SK-N-SH (cell line): ENCODE measurements at regions not wholly inside any gene's neighbourhood (a gene's known extent, or its start where the extent isn't known, plus 50 kb on each side); places are given as distances from the start of the nearest gene placed in this dataset.

ENCODE experiments used
- CTCF ChIA-PET: fragments of 300-600, 350-600 bp; formaldehyde crosslinking; extraction: SDS; loops from one replicate; lab custom pipeline; 2021; lab: Yijun Ruan, JAX
- POLR2A ChIA-PET: fragments of 350-600 bp; sonication (Branson Sonifier 250); formaldehyde crosslinking; extraction: SDS; loops from one replicate; lab custom pipeline; 2020; ENCODE audit warnings: antibody characterized with exemption, inconsistent platforms; lab: Yijun Ruan, JAX
- DNase-seq: peaks from one replicate; pipeline ENCODE4 v3.0.0; 2012
- H2AFZ ChIP-seq: fragments of 200-600 bp; sonication (generic); 2 replicates; pipeline ENCODE4 v1.8.1; 2016; ENCODE audit warnings: antibody characterized with exemption, mild to moderate bottlenecking, low read depth
- H3F3A ChIP-seq: fragments of 200-600 bp; sonication (generic); replicated peaks from 2 replicates; pipeline ENCODE3; 2016; ENCODE audit warnings: antibody characterized with exemption, mild to moderate bottlenecking; ENCODE audit not compliant: insufficient read depth
- H3K27ac ChIP-seq, 2 experiments: fragments of 200-500 bp in 1 of 2; fragments of 200-600 bp in 1 of 2; sonication (Bioruptor generic) in 1 of 2; sonication (generic), shearing (Covaris generic) in 1 of 2; 2 replicates each; pipeline versions ENCODE4 v1.5.1 to v1.6.1; 2014 to 2016; ENCODE audit warnings: low read depth in 2 of 2, inconsistent platforms in 1 of 2, low read length in 1 of 2, mild to moderate bottlenecking in 1 of 2, mixed read lengths in 1 of 2
- H3K27me3 ChIP-seq: fragments of 200-600 bp; sonication (generic), shearing (Covaris generic); 2 replicates; pipeline ENCODE4 v1.6.1; 2016; ENCODE audit warnings: mixed run types; ENCODE audit not compliant: insufficient read depth
- H3K36me3 ChIP-seq, 2 experiments: fragments of 200-500 bp in 1 of 2; fragments of 200-600 bp in 1 of 2; sonication (Bioruptor generic) in 1 of 2; sonication (generic) in 1 of 2; replicated peaks in 1 of 2; 2 replicates each; pipeline versions ENCODE3 to v1.5.1; 2014 to 2016; ENCODE audit warnings: low read length in 1 of 2, mild to moderate bottlenecking in 1 of 2; ENCODE audit not compliant: insufficient read depth in 2 of 2, control insufficient read depth in 1 of 2
- H3K4me1 ChIP-seq, 2 experiments: fragments of 200-500 bp in 1 of 2; fragments of 200-600 bp in 1 of 2; sonication (Bioruptor generic) in 1 of 2; sonication (generic), shearing (Covaris generic) in 1 of 2; 2 replicates each; pipeline versions ENCODE4 v1.5.1 to v1.6.1; 2014 to 2016; ENCODE audit warnings: low read depth in 1 of 2, low read length in 1 of 2, mixed run types in 1 of 2; ENCODE audit not compliant: insufficient read depth in 2 of 2, control insufficient read depth in 1 of 2
- H3K4me2 ChIP-seq: fragments of 200-600 bp; sonication (generic), shearing (Covaris generic); 2 replicates; pipeline ENCODE4 v1.6.1; 2017; ENCODE audit warnings: mixed run types
- H3K4me3 ChIP-seq, 2 experiments: fragments of 200-500 bp in 1 of 2; fragments of 200-600 bp in 1 of 2; sonication (Bioruptor generic) in 1 of 2; sonication (generic), shearing (Covaris generic) in 1 of 2; 2 replicates each; pipeline versions ENCODE4 v1.5.1 to v1.8.1; 2014 to 2016; ENCODE audit warnings: low read depth in 2 of 2, inconsistent platforms in 1 of 2, low read length in 1 of 2, mild to moderate bottlenecking in 1 of 2, mixed read lengths in 1 of 2, moderate library complexity in 1 of 2
- H3K79me2 ChIP-seq: fragments of 200-600 bp; sonication (generic); 2 replicates; pipeline ENCODE4 v1.8.1; 2017; ENCODE audit warnings: mild to moderate bottlenecking; ENCODE audit not compliant: insufficient read depth
- H3K9ac ChIP-seq: fragments of 200-600 bp; sonication (generic); 2 replicates; pipeline ENCODE4 v1.6.1; 2017; ENCODE audit warnings: mixed run types
- H3K9me2 ChIP-seq: fragments of 200-600 bp; sonication (generic); 2 replicates; pipeline ENCODE4 v1.6.1; 2017; ENCODE audit warnings: mixed run types
- H3K9me3 ChIP-seq: fragments of 200-600 bp; sonication (generic); 2 replicates; pipeline ENCODE4 v1.6.1; 2017; ENCODE audit warnings: mixed run types, mild to moderate bottlenecking, moderate library complexity
- H4K20me1 ChIP-seq: fragments of 200-600 bp; sonication (generic); 2 replicates; pipeline ENCODE4 v1.6.1; 2017; ENCODE audit warnings: mild to moderate bottlenecking, mixed run types; ENCODE audit not compliant: insufficient read depth
- CHD2 ChIP-seq: fragments of 150-350 bp; IDR thresholded peaks from 2 replicates; pipeline ENCODE4 v1.6.1; 2018; ENCODE audit warnings: low read length; ENCODE audit not compliant: partially characterized antibody
- ELF1 ChIP-seq: IDR thresholded peaks from 2 replicates; pipeline ENCODE4 v1.4.0; 2012
- EZH2phosphoT487 ChIP-seq: fragments of 200-600 bp; sonication (generic); IDR thresholded peaks from 2 replicates; pipeline ENCODE4 v1.6.1; 2017; ENCODE audit warnings: low read depth, mixed run types, mild to moderate bottlenecking, antibody characterized with exemption, moderate library complexity, borderline replicate concordance
- FOXJ3 ChIP-seq: sonication (generic); formaldehyde crosslinking; IDR thresholded peaks from 2 replicates; pipeline ENCODE4 v1.5.1; 2020; ENCODE audit warnings: mild to moderate bottlenecking, missing genetic modification reagents
- FOXM1 ChIP-seq: IDR thresholded peaks from 2 replicates; pipeline ENCODE4 v1.4.0; 2012; ENCODE audit warnings: low read depth, mild to moderate bottlenecking
- GABPA ChIP-seq: IDR thresholded peaks from 2 replicates; pipeline ENCODE4 v1.4.0; 2012; ENCODE audit warnings: low read depth, mild to moderate bottlenecking
- JUND ChIP-seq: IDR thresholded peaks from 2 replicates; pipeline ENCODE4 v1.4.0; 2012
- MXI1 ChIP-seq: IDR thresholded peaks from 2 replicates; pipeline ENCODE4 v1.6.1; 2012; ENCODE audit warnings: mild to moderate bottlenecking, low read depth, low read length, improper control_type of control experiment
- NFIC ChIP-seq: IDR thresholded peaks from 2 replicates; pipeline ENCODE4 v1.4.0; 2012; ENCODE audit warnings: borderline replicate concordance
- RCOR1 ChIP-seq: fragments of 150-350 bp; IDR thresholded peaks from 2 replicates; pipeline ENCODE4 v1.6.1; 2017; ENCODE audit warnings: antibody characterized with exemption, low read length
- RFX5 ChIP-seq: IDR thresholded peaks from 2 replicates; pipeline ENCODE4 v1.6.1; 2012; ENCODE audit warnings: mild to moderate bottlenecking, improper control_type of control experiment, low read length
- SIN3A ChIP-seq: IDR thresholded peaks from 2 replicates; pipeline ENCODE4 v1.6.1; 2012; ENCODE audit warnings: low read depth, mild to moderate bottlenecking, low read length, moderate library complexity, borderline replicate concordance
- SMC3 ChIP-seq: IDR thresholded peaks from 2 replicates; pipeline ENCODE4 v1.6.1; 2012; ENCODE audit warnings: low read depth, low read length, improper control_type of control experiment
- TCF12 ChIP-seq: IDR thresholded peaks from 2 replicates; pipeline ENCODE4 v1.4.0; 2012
- YY1 ChIP-seq: IDR thresholded peaks from 2 replicates; pipeline ENCODE4 v1.4.0; 2012; ENCODE audit warnings: low read depth, mild to moderate bottlenecking
- WGBS: methylation state at CpG from one replicate; pipeline ENCODE4 v1.1.6; 2017; ENCODE audit warnings: low lambda C conversion rate; 5-methylcytosine and 5-hydroxymethylcytosine counted together
- TF ChIP-seq, protein P1 (sequence below): IDR thresholded peaks from 2 replicates; pipeline ENCODE4 v1.6.1; 2012; ENCODE audit warnings: mild to moderate bottlenecking, low read depth, low read length, moderate library complexity
- TF ChIP-seq, protein P2 (sequence below): IDR thresholded peaks from 2 replicates; pipeline ENCODE4 v1.4.0; 2012; ENCODE audit warnings: low read depth, borderline replicate concordance
- TF ChIP-seq, protein P3 (sequence below): IDR thresholded peaks from 2 replicates; pipeline ENCODE4 v1.4.0; 2012; ENCODE audit warnings: low read depth
- TF ChIP-seq, protein P4 (sequence below): fragments of 150-350 bp; IDR thresholded peaks from 2 replicates; pipeline ENCODE4 v1.6.1; 2016; ENCODE audit warnings: mild to moderate bottlenecking, low read depth, low read length
- TF ChIP-seq, protein P5 (sequence below): IDR thresholded peaks from 2 replicates; pipeline ENCODE4; 2012

DNA sequence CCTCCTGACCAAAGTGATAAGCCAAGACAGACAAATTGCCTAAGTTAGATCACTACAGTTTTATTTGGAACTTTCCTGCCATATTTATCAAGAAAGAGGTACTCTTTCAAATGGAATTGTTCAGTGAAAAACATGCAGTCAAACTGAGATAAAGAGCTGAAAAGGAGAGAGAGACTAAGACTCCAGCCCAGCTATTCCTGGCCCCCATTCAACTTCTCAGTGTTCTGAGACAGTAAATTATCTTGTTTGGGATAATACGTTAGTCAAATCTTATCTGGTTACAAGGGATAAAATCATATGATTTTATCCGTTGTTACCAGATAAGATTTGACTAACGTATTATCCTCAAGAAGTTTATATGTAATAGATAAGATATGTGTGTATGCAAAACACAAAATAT is 67.6 kb upstream of the CMC1 start:
- no peaks in the 10 kb centered on the region for H3K4me1 ChIP-seq
- 8% methylated on average over 3 of the region's 3 CpGs for WGBS
- TF ChIP-seq RCOR1 (no peak), MXI1 (no peak), NFIC (no peak), CHD2 (no peak), ELF1 (no peak), YY1 (no peak), TCF12 (no peak), RFX5 (no peak), FOXM1 (no peak), JUND (no peak), EZH2phosphoT487 (no peak), FOXJ3 (CRISPR knock-in tag) (no peak), GABPA (no peak)
- TF ChIP-seq, protein P1, sequence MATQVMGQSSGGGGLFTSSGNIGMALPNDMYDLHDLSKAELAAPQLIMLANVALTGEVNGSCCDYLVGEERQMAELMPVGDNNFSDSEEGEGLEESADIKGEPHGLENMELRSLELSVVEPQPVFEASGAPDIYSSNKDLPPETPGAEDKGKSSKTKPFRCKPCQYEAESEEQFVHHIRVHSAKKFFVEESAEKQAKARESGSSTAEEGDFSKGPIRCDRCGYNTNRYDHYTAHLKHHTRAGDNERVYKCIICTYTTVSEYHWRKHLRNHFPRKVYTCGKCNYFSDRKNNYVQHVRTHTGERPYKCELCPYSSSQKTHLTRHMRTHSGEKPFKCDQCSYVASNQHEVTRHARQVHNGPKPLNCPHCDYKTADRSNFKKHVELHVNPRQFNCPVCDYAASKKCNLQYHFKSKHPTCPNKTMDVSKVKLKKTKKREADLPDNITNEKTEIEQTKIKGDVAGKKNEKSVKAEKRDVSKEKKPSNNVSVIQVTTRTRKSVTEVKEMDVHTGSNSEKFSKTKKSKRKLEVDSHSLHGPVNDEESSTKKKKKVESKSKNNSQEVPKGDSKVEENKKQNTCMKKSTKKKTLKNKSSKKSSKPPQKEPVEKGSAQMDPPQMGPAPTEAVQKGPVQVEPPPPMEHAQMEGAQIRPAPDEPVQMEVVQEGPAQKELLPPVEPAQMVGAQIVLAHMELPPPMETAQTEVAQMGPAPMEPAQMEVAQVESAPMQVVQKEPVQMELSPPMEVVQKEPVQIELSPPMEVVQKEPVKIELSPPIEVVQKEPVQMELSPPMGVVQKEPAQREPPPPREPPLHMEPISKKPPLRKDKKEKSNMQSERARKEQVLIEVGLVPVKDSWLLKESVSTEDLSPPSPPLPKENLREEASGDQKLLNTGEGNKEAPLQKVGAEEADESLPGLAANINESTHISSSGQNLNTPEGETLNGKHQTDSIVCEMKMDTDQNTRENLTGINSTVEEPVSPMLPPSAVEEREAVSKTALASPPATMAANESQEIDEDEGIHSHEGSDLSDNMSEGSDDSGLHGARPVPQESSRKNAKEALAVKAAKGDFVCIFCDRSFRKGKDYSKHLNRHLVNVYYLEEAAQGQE: no peak
- TF ChIP-seq, protein P2, sequence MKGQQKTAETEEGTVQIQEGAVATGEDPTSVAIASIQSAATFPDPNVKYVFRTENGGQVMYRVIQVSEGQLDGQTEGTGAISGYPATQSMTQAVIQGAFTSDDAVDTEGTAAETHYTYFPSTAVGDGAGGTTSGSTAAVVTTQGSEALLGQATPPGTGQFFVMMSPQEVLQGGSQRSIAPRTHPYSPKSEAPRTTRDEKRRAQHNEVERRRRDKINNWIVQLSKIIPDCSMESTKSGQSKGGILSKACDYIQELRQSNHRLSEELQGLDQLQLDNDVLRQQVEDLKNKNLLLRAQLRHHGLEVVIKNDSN: no peak
- TF ChIP-seq, protein P3, sequence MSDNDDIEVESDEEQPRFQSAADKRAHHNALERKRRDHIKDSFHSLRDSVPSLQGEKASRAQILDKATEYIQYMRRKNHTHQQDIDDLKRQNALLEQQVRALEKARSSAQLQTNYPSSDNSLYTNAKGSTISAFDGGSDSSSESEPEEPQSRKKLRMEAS: no peak
- no peaks in the 10 kb centered on the region for H3K9me2 ChIP-seq
- H3K4me2 ChIP-seq: no peak overlapping the region
- no peaks in the 10 kb centered on the region for H3K9me3 ChIP-seq
- no peak overlapping the region for H2AFZ ChIP-seq
- no peaks in the 10 kb centered on the region for H4K20me1 ChIP-seq
- no peak overlapping the region for H3K4me3 ChIP-seq
- H3K79me2 ChIP-seq: no peaks in the 10 kb centered on the region
- H3F3A ChIP-seq: no peaks in the 10 kb centered on the region
- ChIA-PET POLR2A (no interaction called here), CTCF (no interaction called here)
- H3K9ac ChIP-seq: no peak overlapping the region
- no peaks in the 10 kb centered on the region for H3K36me3 ChIP-seq
- H3K27me3 ChIP-seq: no peaks in the 10 kb centered on the region
- DNase-seq: no peak
- H3K27ac ChIP-seq: no peak overlapping the region

DNA sequence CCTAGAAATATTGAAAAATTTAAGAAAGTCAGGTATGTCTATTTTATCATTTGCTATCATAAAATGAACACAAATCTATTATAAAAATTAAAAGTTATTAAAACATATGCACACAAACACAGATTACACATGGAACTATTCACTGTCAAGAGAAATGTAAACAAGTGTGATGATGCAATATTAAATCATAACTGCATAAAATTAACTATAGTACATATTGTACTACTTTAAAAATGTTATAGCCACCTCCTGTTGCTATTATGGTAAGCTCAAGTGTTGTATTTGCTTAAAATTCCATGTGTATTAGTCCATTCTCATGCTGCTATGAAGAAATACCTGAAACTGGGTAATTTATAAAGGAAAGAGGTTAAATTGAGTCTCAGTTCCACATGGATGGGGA is 54.7 kb upstream of the CMC1 start:
- H3K27ac ChIP-seq: no peak overlapping the region
- POLR2A ChIA-PET: no interaction called here
- no peaks in the 10 kb centered on the region for H3K27me3 ChIP-seq
- TF ChIP-seq, protein P4, sequence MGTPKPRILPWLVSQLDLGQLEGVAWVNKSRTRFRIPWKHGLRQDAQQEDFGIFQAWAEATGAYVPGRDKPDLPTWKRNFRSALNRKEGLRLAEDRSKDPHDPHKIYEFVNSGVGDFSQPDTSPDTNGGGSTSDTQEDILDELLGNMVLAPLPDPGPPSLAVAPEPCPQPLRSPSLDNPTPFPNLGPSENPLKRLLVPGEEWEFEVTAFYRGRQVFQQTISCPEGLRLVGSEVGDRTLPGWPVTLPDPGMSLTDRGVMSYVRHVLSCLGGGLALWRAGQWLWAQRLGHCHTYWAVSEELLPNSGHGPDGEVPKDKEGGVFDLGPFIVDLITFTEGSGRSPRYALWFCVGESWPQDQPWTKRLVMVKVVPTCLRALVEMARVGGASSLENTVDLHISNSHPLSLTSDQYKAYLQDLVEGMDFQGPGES: no peak
- no peak for TF ChIP-seq CHD2
- no peak for TF ChIP-seq SIN3A
- TF ChIP-seq, protein P1: no peak
- TF ChIP-seq, protein P5, sequence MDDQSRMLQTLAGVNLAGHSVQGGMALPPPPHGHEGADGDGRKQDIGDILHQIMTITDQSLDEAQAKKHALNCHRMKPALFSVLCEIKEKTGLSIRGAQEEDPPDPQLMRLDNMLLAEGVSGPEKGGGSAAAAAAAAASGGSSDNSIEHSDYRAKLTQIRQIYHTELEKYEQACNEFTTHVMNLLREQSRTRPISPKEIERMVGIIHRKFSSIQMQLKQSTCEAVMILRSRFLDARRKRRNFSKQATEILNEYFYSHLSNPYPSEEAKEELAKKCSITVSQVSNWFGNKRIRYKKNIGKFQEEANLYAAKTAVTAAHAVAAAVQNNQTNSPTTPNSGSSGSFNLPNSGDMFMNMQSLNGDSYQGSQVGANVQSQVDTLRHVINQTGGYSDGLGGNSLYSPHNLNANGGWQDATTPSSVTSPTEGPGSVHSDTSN: no peak
- TF ChIP-seq SMC3: no peak
- TF ChIP-seq EZH2phosphoT487: no peak
- no peak for TF ChIP-seq YY1

More for the DNA sequence above, 54.7 kb upstream of the CMC1 start:
- no peaks in the 10 kb centered on the region for H3K4me1 ChIP-seq
- H3K9me3 ChIP-seq: no peaks in the 10 kb centered on the region
- no peaks in the 10 kb centered on the region for H3K9me2 ChIP-seq
- H3K36me3 ChIP-seq: no peaks in the 10 kb centered on the region
- no peaks in the 10 kb centered on the region for H3K79me2 ChIP-seq
- H4K20me1 ChIP-seq: no peaks in the 10 kb centered on the region
- H3K9ac ChIP-seq: no peak overlapping the region
- no peak overlapping the region for H3K4me3 ChIP-seq
- H3K4me2 ChIP-seq: no peak overlapping the region
- CTCF ChIA-PET: no interaction called here
- H2AFZ ChIP-seq: no peak overlapping the region
- DNase-seq: no peak
- H3F3A ChIP-seq: no peaks in the 10 kb centered on the region
